ENCODE measurements at regions not wholly inside any gene's neighbourhood (a gene's known extent, or its start where the extent isn't known, plus 50 kb on each side); places are given as distances from the start of the nearest gene placed in this dataset.

DNA sequence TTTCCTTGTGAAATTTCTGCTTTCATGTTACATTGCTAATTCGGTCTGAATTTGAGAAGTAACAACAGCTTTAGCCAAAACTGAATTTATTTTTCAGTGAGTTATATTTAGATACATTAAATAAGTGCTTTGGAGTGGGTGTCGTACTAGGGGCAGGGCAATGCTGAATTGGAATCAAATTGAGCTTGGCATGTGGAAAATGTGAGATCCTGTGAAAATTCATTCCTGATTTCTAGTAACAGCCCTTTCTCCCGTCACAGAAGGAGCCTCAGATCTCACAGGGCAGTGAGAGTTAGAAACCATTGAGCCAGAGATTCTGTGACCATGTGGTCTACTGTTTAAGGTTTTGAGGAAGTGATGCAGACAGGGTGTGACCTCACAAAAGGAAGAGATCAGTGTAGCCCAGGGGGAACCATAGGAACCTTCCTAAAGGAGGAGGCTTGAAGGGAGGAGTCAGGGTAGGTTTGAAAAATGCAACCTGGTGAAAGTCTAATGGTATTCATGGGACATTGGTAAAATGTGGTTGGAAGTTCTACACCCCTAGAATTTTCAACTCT is 1136.8 kb downstream of the AACS start:
- TF ChIP-seq, protein P1, sequence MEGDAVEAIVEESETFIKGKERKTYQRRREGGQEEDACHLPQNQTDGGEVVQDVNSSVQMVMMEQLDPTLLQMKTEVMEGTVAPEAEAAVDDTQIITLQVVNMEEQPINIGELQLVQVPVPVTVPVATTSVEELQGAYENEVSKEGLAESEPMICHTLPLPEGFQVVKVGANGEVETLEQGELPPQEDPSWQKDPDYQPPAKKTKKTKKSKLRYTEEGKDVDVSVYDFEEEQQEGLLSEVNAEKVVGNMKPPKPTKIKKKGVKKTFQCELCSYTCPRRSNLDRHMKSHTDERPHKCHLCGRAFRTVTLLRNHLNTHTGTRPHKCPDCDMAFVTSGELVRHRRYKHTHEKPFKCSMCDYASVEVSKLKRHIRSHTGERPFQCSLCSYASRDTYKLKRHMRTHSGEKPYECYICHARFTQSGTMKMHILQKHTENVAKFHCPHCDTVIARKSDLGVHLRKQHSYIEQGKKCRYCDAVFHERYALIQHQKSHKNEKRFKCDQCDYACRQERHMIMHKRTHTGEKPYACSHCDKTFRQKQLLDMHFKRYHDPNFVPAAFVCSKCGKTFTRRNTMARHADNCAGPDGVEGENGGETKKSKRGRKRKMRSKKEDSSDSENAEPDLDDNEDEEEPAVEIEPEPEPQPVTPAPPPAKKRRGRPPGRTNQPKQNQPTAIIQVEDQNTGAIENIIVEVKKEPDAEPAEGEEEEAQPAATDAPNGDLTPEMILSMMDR (IDR thresholded peaks at IDR 0.05; ENCODE audit: low read length), result no peak
- TF ChIP-seq EZH2 (IDR thresholded peaks at IDR 0.05; ENCODE audit: borderline replicate concordance, low read length), result no peak
